ENCODE measurements at regions not wholly inside any gene's neighbourhood (a gene's known extent, or its start where the extent isn't known, plus 50 kb on each side); places are given as distances from the start of the nearest gene placed in this dataset.

- H3K9me3 ChIP-seq (replicated peaks in 1 of 3): peaks cover 4 to 10% (median 9%) of the 10 kb centered on the region in 3 donors
- no peaks in the 10 kb centered on the region for H3K27me3 ChIP-seq
- H3K4me1 ChIP-seq (replicated peaks in 1 of 2): no peaks in the 10 kb centered on the region
- no peaks in the 10 kb centered on the region for H3K36me3 ChIP-seq (replicated peaks in 1 of 2)
- H3K27ac ChIP-seq: no peak overlapping the region
- intact Hi-C loops (cut with DNase I): no loop called here
- no peak for DNase-seq
- no peak for TF ChIP-seq CTCF (IDR thresholded peaks at IDR 0.05)
- no peak for TF ChIP-seq POLR2A (IDR thresholded peaks at IDR 0.05)
- 71 to 84% (median 83%) methylated on average over 4 of the region's 4 CpGs for WGBS, 4 donors
- H3K4me3 ChIP-seq: no peak overlapping the region
Observed at GRCh38 chr11:122062763-122063162, 53.3 kb downstream of the BLID start.

- intact Hi-C loops (cut with DNase I): no loop called here
- Histone ChIP-seq H3K27me3 (no peaks in the 10 kb centered on the region), H3K4me3 (no peak overlapping the region), H3K4me1 (replicated peaks in 1 of 2) (no peaks in the 10 kb centered on the region), H3K36me3 (replicated peaks in 1 of 2) (no peaks in the 10 kb centered on the region), H3K9me3 (replicated peaks in 1 of 3) (peaks cover 4 to 10% (median 9%) of the 10 kb centered on the region in 3 donors), H3K27ac (no peak overlapping the region)
- TF ChIP-seq CTCF (IDR thresholded peaks at IDR 0.05) (no peak), POLR2A (IDR thresholded peaks at IDR 0.05) (no peak)
- DNase-seq: no peak
Observed at GRCh38 chr11:122059565-122059964, 56.5 kb downstream of the BLID start.

GRCh38 chr11:122050021-122050690, 65.9 kb downstream of the BLID start:
- Histone ChIP-seq H3K4me1 (replicated peaks in 1 of 2) (no peaks in the 10 kb centered on the region), H3K36me3 (replicated peaks in 1 of 2) (no peaks in the 10 kb centered on the region), H3K27me3 (peaks cover 3% of the 10 kb centered on the region), H3K9me3 (replicated peaks in 1 of 3) (no peaks in the 10 kb centered on the region), H3K27ac (no peak overlapping the region), H3K4me3 (no peak overlapping the region)
- WGBS, 4 donors: 62 to 88% (median 78%) methylated on average over 2 of the region's 2 CpGs
- no peak for DNase-seq
- TF ChIP-seq POLR2A (IDR thresholded peaks at IDR 0.05): no peak
- TF ChIP-seq CTCF (IDR thresholded peaks at IDR 0.05): no peak
- intact Hi-C loops (cut with DNase I): no loop called here

GRCh38 chr11:122048401-122048800, 67.6 kb downstream of the BLID start:
- Histone ChIP-seq H3K27me3 (peaks cover 3% of the 10 kb centered on the region), H3K4me1 (replicated peaks in 1 of 2) (no peaks in the 10 kb centered on the region), H3K27ac (no peak overlapping the region), H3K36me3 (replicated peaks in 1 of 2) (no peaks in the 10 kb centered on the region), H3K4me3 (no peak overlapping the region), H3K9me3 (replicated peaks in 1 of 3) (no peaks in the 10 kb centered on the region)
- 92 to 100% (median 94%) methylated on average over 3 of the region's 3 CpGs for WGBS, 4 donors
- intact Hi-C loops (cut with DNase I): no loop called here
- DNase-seq: no peak
- TF ChIP-seq POLR2A (IDR thresholded peaks at IDR 0.05) (no peak), CTCF (IDR thresholded peaks at IDR 0.05) (no peak)

Measured in adrenal gland (tissue), 9 donors.